ENCODE measurements at regions not wholly inside any gene's neighbourhood (a gene's known extent, or its start where the extent isn't known, plus 50 kb on each side); places are given as distances from the start of the nearest gene placed in this dataset.

DNA sequence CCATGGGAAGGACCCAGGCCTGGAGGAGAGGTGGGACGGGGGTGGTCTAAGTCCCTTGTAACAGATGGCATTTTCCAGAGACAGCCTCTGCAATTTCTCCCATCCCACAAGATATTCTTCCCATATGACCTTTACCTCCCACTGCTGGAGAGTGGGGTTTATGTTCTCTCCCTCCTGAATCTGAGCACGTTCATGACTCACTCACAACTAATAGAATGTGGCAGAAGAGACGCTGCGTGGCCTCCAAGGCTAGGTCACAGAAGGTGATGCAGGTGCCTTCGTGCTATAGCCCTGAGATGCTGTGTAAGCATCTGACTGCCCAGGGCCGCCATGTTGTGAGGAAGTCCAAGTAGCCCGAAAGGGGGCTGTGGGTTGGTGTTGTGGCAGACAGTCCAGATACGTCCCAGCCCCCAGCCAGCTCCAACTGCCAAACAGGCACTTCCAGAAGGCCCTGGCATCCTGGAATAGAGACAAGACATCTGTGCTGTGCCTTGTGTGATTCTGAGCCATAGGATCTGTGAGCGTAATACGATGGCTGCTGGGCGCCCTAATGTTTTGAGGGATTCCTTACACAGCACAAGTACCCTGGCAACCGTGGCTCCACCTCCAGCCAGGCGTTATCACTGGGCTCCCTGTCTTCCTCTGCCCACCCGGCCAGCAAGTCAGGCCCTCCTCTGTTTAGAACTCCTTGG, 56.1 kb upstream of the NCOR2 start:
- Mint-ChIP-seq H3K27me3 (ENCODE audit: insufficient read depth, unreplicated experiment) (no peaks in the 10 kb centered on the region), H3K4me3 (ENCODE audit: unreplicated experiment) (no peak overlapping the region), H3K4me1 (ENCODE audit: low read depth, unreplicated experiment) (no peaks in the 10 kb centered on the region), H3K9me3 (ENCODE audit: unreplicated experiment) (peaks cover 8% of the 10 kb centered on the region), H3K36me3 (ENCODE audit: insufficient read depth, unreplicated experiment) (no peaks in the 10 kb centered on the region), H3K27ac (ENCODE audit: unreplicated experiment) (no peak overlapping the region)
- Histone ChIP-seq H3K9me3 (no peaks in the 10 kb centered on the region), H3K36me3 (ENCODE audit: control insufficient read depth, insufficient read depth, low read length) (no peaks in the 10 kb centered on the region), H3K4me3 (ENCODE audit: low read depth, low read length) (no peak overlapping the region), H3K4me1 (peaks cover 15% of the 10 kb centered on the region), H3K27me3 (replicated peaks; ENCODE audit: control insufficient read depth, insufficient read depth, low read length) (no peaks in the 10 kb centered on the region)
- TF ChIP-seq, protein P1, sequence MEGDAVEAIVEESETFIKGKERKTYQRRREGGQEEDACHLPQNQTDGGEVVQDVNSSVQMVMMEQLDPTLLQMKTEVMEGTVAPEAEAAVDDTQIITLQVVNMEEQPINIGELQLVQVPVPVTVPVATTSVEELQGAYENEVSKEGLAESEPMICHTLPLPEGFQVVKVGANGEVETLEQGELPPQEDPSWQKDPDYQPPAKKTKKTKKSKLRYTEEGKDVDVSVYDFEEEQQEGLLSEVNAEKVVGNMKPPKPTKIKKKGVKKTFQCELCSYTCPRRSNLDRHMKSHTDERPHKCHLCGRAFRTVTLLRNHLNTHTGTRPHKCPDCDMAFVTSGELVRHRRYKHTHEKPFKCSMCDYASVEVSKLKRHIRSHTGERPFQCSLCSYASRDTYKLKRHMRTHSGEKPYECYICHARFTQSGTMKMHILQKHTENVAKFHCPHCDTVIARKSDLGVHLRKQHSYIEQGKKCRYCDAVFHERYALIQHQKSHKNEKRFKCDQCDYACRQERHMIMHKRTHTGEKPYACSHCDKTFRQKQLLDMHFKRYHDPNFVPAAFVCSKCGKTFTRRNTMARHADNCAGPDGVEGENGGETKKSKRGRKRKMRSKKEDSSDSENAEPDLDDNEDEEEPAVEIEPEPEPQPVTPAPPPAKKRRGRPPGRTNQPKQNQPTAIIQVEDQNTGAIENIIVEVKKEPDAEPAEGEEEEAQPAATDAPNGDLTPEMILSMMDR (IDR thresholded peaks at IDR 0.05; ENCODE audit: insufficient read depth in 1 of 2, low read depth in 1 of 2, low read length in 1 of 2, severe bottlenecking in 1 of 2, unreplicated experiment in 1 of 2): no peak
- no TSS peak for BruUV-seq (replicated peaks)
- ChIA-PET CTCF (no interaction called here), POLR2A (no interaction called here)
- intact Hi-C loops (cut with micrococcal nuclease; ENCODE audit: unreplicated experiment): no loop called here
- DNase-seq: no peak

DNA sequence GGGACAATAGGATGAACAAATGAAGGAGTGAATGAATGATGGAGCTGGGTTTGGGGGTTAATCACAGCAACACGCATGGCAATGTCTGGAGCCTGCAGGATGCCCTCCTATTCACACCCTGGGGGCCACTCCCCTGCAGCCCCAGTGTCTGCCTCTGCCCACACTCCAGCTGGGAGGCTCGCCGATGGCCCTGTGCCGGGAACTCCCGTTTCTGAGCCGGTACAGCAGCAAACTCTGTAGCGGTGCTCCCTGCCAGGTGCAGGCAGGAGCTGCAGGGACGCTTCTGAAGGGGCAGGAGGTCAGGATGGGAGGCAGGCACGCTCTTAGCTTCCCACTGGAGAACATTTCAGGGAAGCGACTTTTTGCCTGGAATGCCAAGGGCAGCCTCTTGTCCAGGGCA, 55.4 kb upstream of the NCOR2 start:
- no peaks in the 10 kb centered on the region for H3K36me3 Mint-ChIP-seq (ENCODE audit: insufficient read depth, unreplicated experiment)
- no peaks in the 10 kb centered on the region for H3K4me1 Mint-ChIP-seq (ENCODE audit: low read depth, unreplicated experiment)
- no peak overlapping the region for H3K4me3 ChIP-seq (ENCODE audit: low read depth, low read length)
- BruUV-seq (replicated peaks): no TSS peak
- H3K9me3 Mint-ChIP-seq (ENCODE audit: unreplicated experiment): peaks cover 8% of the 10 kb centered on the region
- H3K27me3 ChIP-seq (replicated peaks; ENCODE audit: control insufficient read depth, insufficient read depth, low read length): no peaks in the 10 kb centered on the region
- no peaks in the 10 kb centered on the region for H3K9me3 ChIP-seq
- DNase-seq: no peak
- peaks cover 15% of the 10 kb centered on the region for H3K4me1 ChIP-seq
- H3K27me3 Mint-ChIP-seq (ENCODE audit: insufficient read depth, unreplicated experiment): no peaks in the 10 kb centered on the region
- intact Hi-C loops (cut with micrococcal nuclease; ENCODE audit: unreplicated experiment): no loop called here
- TF ChIP-seq, protein P1 (IDR thresholded peaks at IDR 0.05; ENCODE audit: insufficient read depth in 1 of 2, low read depth in 1 of 2, low read length in 1 of 2, severe bottlenecking in 1 of 2, unreplicated experiment in 1 of 2): no peak
- no peaks in the 10 kb centered on the region for H3K36me3 ChIP-seq (ENCODE audit: control insufficient read depth, insufficient read depth, low read length)
- no peak overlapping the region for H3K27ac Mint-ChIP-seq (ENCODE audit: unreplicated experiment)
- H3K4me3 Mint-ChIP-seq (ENCODE audit: unreplicated experiment): no peak overlapping the region
- ChIA-PET CTCF (no interaction called here), POLR2A (no interaction called here)

DNA sequence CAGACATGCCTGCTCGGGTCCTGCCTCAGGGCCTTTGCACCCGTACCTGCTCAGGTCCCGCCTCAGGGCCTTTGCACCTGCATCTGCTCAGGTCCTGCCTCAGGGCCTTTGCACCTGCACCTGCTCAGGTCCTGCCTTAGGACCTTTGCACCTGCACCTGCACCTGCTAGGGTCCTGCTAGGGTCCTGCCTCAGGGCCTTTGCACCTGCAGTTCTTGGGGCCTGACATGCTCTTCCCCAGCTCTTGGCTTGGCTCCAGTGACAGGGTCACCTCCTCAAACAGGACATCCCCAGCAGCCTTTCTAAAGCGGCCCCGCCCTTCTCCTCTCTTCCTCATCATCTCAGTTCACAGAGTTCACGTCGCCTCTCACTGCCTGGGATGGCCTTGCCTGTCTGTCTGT, 54.9 kb upstream of the NCOR2 start:
- no TSS peak for BruUV-seq (replicated peaks)
- DNase-seq: no peak
- Mint-ChIP-seq H3K27me3 (ENCODE audit: insufficient read depth, unreplicated experiment) (no peaks in the 10 kb centered on the region), H3K27ac (ENCODE audit: unreplicated experiment) (no peak overlapping the region), H3K36me3 (ENCODE audit: insufficient read depth, unreplicated experiment) (no peaks in the 10 kb centered on the region), H3K9me3 (ENCODE audit: unreplicated experiment) (peaks cover 8% of the 10 kb centered on the region), H3K4me3 (ENCODE audit: unreplicated experiment) (no peak overlapping the region), H3K4me1 (ENCODE audit: low read depth, unreplicated experiment) (no peaks in the 10 kb centered on the region)
- CTCF ChIA-PET: interaction anchor here (0.6 kb wide), 1 partner anchor 51 kb away, joined by 3 read pairs; no protein-coding TSS in a partner anchor
- Histone ChIP-seq H3K4me1 (peaks cover 15% of the 10 kb centered on the region), H3K27me3 (replicated peaks; ENCODE audit: control insufficient read depth, insufficient read depth, low read length) (no peaks in the 10 kb centered on the region), H3K36me3 (ENCODE audit: control insufficient read depth, insufficient read depth, low read length) (no peaks in the 10 kb centered on the region), H3K9me3 (no peaks in the 10 kb centered on the region), H3K4me3 (ENCODE audit: low read depth, low read length) (no peak overlapping the region)
- POLR2A ChIA-PET: no interaction called here
- intact Hi-C loops (cut with micrococcal nuclease; ENCODE audit: unreplicated experiment): no loop called here
- TF ChIP-seq, protein P1 (IDR thresholded peaks at IDR 0.05; ENCODE audit: insufficient read depth in 1 of 2, low read depth in 1 of 2, low read length in 1 of 2, severe bottlenecking in 1 of 2, unreplicated experiment in 1 of 2): no peak
